H1 (cell line): ENCODE measurements at regions not wholly inside any gene's neighbourhood (a gene's known extent, or its start where the extent isn't known, plus 50 kb on each side); places are given as distances from the start of the nearest gene placed in this dataset.

Source experiments
- CTCF ChIA-PET: fragments of 300-600 bp; sonication (Branson Sonifier 250); formaldehyde crosslinking; loops from one replicate; lab custom pipeline; 2021; ENCODE audit not compliant: partially characterized antibody; lab: Charles Lee
- POLR2A ChIA-PET: fragments of 300-600 bp; sonication (Branson Sonifier 250); formaldehyde crosslinking; loops from one replicate; lab custom pipeline; 2021; ENCODE audit warnings: inconsistent platforms; ENCODE audit not compliant: partially characterized antibody; lab: Charles Lee
- DNase-seq, 2 experiments: peaks; one replicate each; pipeline versions ENCODE4 v3.0.0 to v3.0.0-alpha.2; 2010 to 2022; ENCODE audit warnings: low spot score in 2 of 2, low read depth in 1 of 2, mixed read lengths in 1 of 2
- FAIRE-seq: peaks from 2 replicates; lab custom pipeline; 2011; peaks lifted over from hg19 to GRCh38; lab: Jason Lieb, UNC
- H2AFZ ChIP-seq: 2 replicates; pipeline ENCODE4 v1.8.1; 2012; ENCODE audit warnings: low read length, inconsistent platforms
- H2AK5ac ChIP-seq: 2 replicates; pipeline ENCODE4 v1.6.1; 2013; ENCODE audit warnings: low read depth, low read length
- H2BK120ac ChIP-seq: replicated peaks from 2 replicates; pipeline ENCODE3; 2013; ENCODE audit warnings: low read depth, low read length, inconsistent platforms
- H2BK12ac ChIP-seq: 2 replicates; pipeline ENCODE4 v1.6.1; 2013; ENCODE audit warnings: low read depth, low read length
- H2BK15ac ChIP-seq: 2 replicates; pipeline ENCODE4 v1.6.1; 2013; ENCODE audit warnings: low read length
- H2BK20ac ChIP-seq: 2 replicates; pipeline ENCODE4 v1.6.1; 2013; ENCODE audit warnings: low read length
- H2BK5ac ChIP-seq: 2 replicates; pipeline ENCODE4 v1.6.1; 2013; ENCODE audit warnings: low read depth, low read length
- H3K14ac ChIP-seq: 2 replicates; pipeline ENCODE4 v1.6.1; 2013; ENCODE audit warnings: inconsistent platforms; ENCODE audit not compliant: insufficient read length
- H3K18ac ChIP-seq: 2 replicates; pipeline ENCODE4 v1.6.1; 2013; ENCODE audit warnings: low read length; ENCODE audit errors: extremely low read depth
- H3K23ac ChIP-seq: 2 replicates; pipeline ENCODE4 v1.6.1; 2013; ENCODE audit warnings: inconsistent platforms; ENCODE audit not compliant: insufficient read length
- H3K23me2 ChIP-seq: 2 replicates; pipeline ENCODE4 v1.6.1; 2013; ENCODE audit warnings: low read depth, low read length
- H3K27ac ChIP-seq: 2 replicates; pipeline ENCODE4 v1.6.1; 2011; ENCODE audit warnings: low read depth, low read length, inconsistent platforms
- H3K27me3 ChIP-seq, 4 experiments: replicated peaks in 1 of 4; 1 replicate in 1 of 4; 2 replicates in 3 of 4; pipeline versions ENCODE4 v1.6.1 to v1.8.1; 2011 to 2013; ENCODE audit warnings: low read length in 3 of 4, mild to moderate bottlenecking in 3 of 4, inconsistent platforms in 2 of 4, mixed read lengths in 2 of 4, moderate library complexity in 1 of 4; ENCODE audit not compliant: control insufficient read depth in 3 of 4, insufficient read depth in 3 of 4; ENCODE audit errors: extremely low read depth in 1 of 4
- H3K36me3 ChIP-seq, 4 experiments: 2 replicates each; pipeline versions ENCODE4 v1.6.1 to v1.8.1; 2011 to 2013; ENCODE audit warnings: mild to moderate bottlenecking in 4 of 4, low read length in 3 of 4, moderate library complexity in 2 of 4, control low read depth in 1 of 4, inconsistent platforms in 1 of 4; ENCODE audit not compliant: insufficient read depth in 4 of 4, control insufficient read depth in 2 of 4
- H3K4ac ChIP-seq: replicated peaks from 2 replicates; pipeline ENCODE3; 2013; ENCODE audit warnings: low read length, low read depth, mixed read lengths, inconsistent platforms; ENCODE audit not compliant: insufficient read length
- H3K4me1 ChIP-seq, 4 experiments: replicated peaks in 1 of 4; 1 replicate in 1 of 4; 2 replicates in 3 of 4; pipeline versions ENCODE4 v1.6.1 to v1.8.1; 2011 to 2013; ENCODE audit warnings: low read length in 3 of 4, inconsistent platforms in 2 of 4, mixed read lengths in 1 of 4; ENCODE audit not compliant: insufficient read depth in 4 of 4, control insufficient read depth in 3 of 4
- H3K4me2 ChIP-seq, 2 experiments: 2 replicates each; pipeline versions ENCODE4 v1.6.1 to v1.8.1; 2011 to 2013; ENCODE audit warnings: low read depth in 2 of 2, low read length in 2 of 2, control low read depth in 1 of 2, inconsistent platforms in 1 of 2, mild to moderate bottlenecking in 1 of 2; ENCODE audit not compliant: insufficient read depth in 1 of 2
- H3K4me3 ChIP-seq, 4 experiments: fragments of 200-600, 300-600 bp in 1 of 4; sonication (generic), shearing (Covaris generic), sonication (Bioruptor Twin) in 1 of 4; 2 replicates each; pipeline versions ENCODE4 v1.5.1 to v1.8.1; 2011 to 2016; ENCODE audit warnings: low read length in 4 of 4, low read depth in 3 of 4, control low read depth in 2 of 4, inconsistent platforms in 2 of 4, mild to moderate bottlenecking in 2 of 4, mixed read lengths in 1 of 4, moderate library complexity in 1 of 4; ENCODE audit not compliant: insufficient read depth in 2 of 4; ENCODE audit errors: extremely low read depth in 1 of 4
- H3K56ac ChIP-seq: replicated peaks from 2 replicates; pipeline ENCODE3; 2013; ENCODE audit warnings: low read depth, mild to moderate bottlenecking, mixed read lengths, low read length, inconsistent platforms; ENCODE audit not compliant: insufficient read length
- H3K79me1 ChIP-seq: 2 replicates; pipeline ENCODE4 v1.6.1; 2013; ENCODE audit warnings: low read depth, low read length, control low read depth
- H3K79me2 ChIP-seq, 2 experiments: 2 replicates each; pipeline versions ENCODE4 v1.6.1 to v1.8.1; 2012 to 2013; ENCODE audit warnings: low read length in 2 of 2, mild to moderate bottlenecking in 2 of 2, inconsistent platforms in 1 of 2; ENCODE audit not compliant: insufficient read depth in 2 of 2, control insufficient read depth in 1 of 2
- H3K9ac ChIP-seq, 4 experiments: replicated peaks in 1 of 4; 1 replicate in 1 of 4; 2 replicates in 3 of 4; pipeline versions ENCODE4 v1.6.1 to v1.8.1; 2011 to 2013; ENCODE audit warnings: low read depth in 3 of 4, low read length in 3 of 4, control low read depth in 2 of 4, mild to moderate bottlenecking in 2 of 4, moderate library complexity in 2 of 4, inconsistent platforms in 1 of 4; ENCODE audit errors: extremely low read depth in 1 of 4
- H3K9me3 ChIP-seq, 2 experiments: 2 replicates each; pipeline versions ENCODE4 v1.6.1 to v1.8.1; 2012 to 2013; ENCODE audit warnings: mild to moderate bottlenecking in 2 of 2, moderate library complexity in 2 of 2, control low read depth in 1 of 2, inconsistent platforms in 1 of 2, low read depth in 1 of 2, low read length in 1 of 2, mixed read lengths in 1 of 2; ENCODE audit not compliant: insufficient read depth in 2 of 2
- H4K20me1 ChIP-seq, 2 experiments: replicated peaks in 1 of 2; 2 replicates each; pipeline versions ENCODE3 to v1.8.1; 2011 to 2013; ENCODE audit warnings: inconsistent platforms in 2 of 2, low read length in 2 of 2, mild to moderate bottlenecking in 1 of 2; ENCODE audit not compliant: insufficient read depth in 2 of 2, control insufficient read depth in 1 of 2
- H4K5ac ChIP-seq: 2 replicates; pipeline ENCODE4 v1.6.1; 2013; ENCODE audit warnings: low read length, low read depth, mixed read lengths, inconsistent platforms; ENCODE audit not compliant: insufficient read length
- H4K8ac ChIP-seq: 2 replicates; pipeline ENCODE4 v1.8.0; 2013; ENCODE audit warnings: mild to moderate bottlenecking, moderate library complexity, low read length, inconsistent platforms; ENCODE audit not compliant: insufficient read depth; ENCODE audit errors: extremely low read depth
- H4K91ac ChIP-seq: replicated peaks from 2 replicates; pipeline ENCODE3; 2013; ENCODE audit warnings: low read length, mixed read lengths, inconsistent platforms; ENCODE audit not compliant: insufficient read length
- ATF2 ChIP-seq: IDR thresholded peaks from 2 replicates; pipeline ENCODE4 v1.6.1; 2012; ENCODE audit warnings: low read length, inconsistent platforms
- CBX8 ChIP-seq: fragments of 300-800, 300-1000 bp; sonication (generic); IDR thresholded peaks from 2 replicates; pipeline ENCODE4 v1.7.1; 2016; ENCODE audit warnings: low read depth, low read length, borderline replicate concordance
- E2F6 ChIP-seq: IDR thresholded peaks from 2 replicates; pipeline ENCODE4 v1.6.1; 2012; ENCODE audit warnings: inconsistent platforms
- EGR1 ChIP-seq: IDR thresholded peaks from 2 replicates; pipeline ENCODE4 v1.6.1; 2011; ENCODE audit warnings: low read depth, low read length, borderline replicate concordance
- GABPA ChIP-seq: IDR thresholded peaks from 2 replicates; pipeline ENCODE4 v1.6.1; 2011; ENCODE audit warnings: mild to moderate bottlenecking, low read length, moderate library complexity, borderline replicate concordance; ENCODE audit not compliant: insufficient read depth
- NRF1 ChIP-seq: IDR thresholded peaks from 2 replicates; pipeline ENCODE4 v1.6.1; 2011; ENCODE audit warnings: mild to moderate bottlenecking, low read depth, low read length, improper control_type of control experiment
- RNF2 ChIP-seq: fragments of 200-900, 300-1000 bp; sonication (generic); IDR thresholded peaks from 2 replicates; pipeline ENCODE4 v1.7.1; 2016; ENCODE audit warnings: borderline replicate concordance, low read depth, mild to moderate bottlenecking, antibody characterized with exemption, low read length; ENCODE audit not compliant: poor library complexity, severe bottlenecking; ENCODE audit errors: missing control alignments
- SAP30 ChIP-seq: fragments of 300-600 bp; sonication (generic); IDR thresholded peaks from 2 replicates; pipeline ENCODE4 v1.7.1; 2012; ENCODE audit warnings: low read length, moderate library complexity, mild to moderate bottlenecking, inconsistent platforms; ENCODE audit not compliant: insufficient read depth, insufficient replicate concordance
- SIN3A ChIP-seq, 2 experiments: IDR thresholded peaks in 1 of 2; conservative IDR thresholded peaks in 1 of 2; 2 replicates each; pipeline ENCODE4 v1.6.1; 2011 to 2012; ENCODE audit warnings: low read length in 2 of 2, improper control_type of control experiment in 1 of 2, low read depth in 1 of 2, mild to moderate bottlenecking in 1 of 2
- SP1 ChIP-seq: IDR thresholded peaks from 2 replicates; pipeline ENCODE4 v1.6.1; 2011; ENCODE audit warnings: low read depth, low read length
- WGBS, 2 experiments: shearing (Covaris generic) in 1 of 2; methylation state at CpG; one replicate each; pipeline versions ENCODE4 v1.1.6 to v1.1.7; 2013 to 2015; ENCODE audit warnings: low lambda C conversion rate in 2 of 2, mixed read lengths in 2 of 2, inconsistent platforms in 1 of 2, low coverage in 1 of 2, missing lambda C conversion rate in 1 of 2; ENCODE audit not compliant: insufficient replicate concordance in 2 of 2, insufficient coverage in 1 of 2, insufficient read length in 1 of 2; ENCODE audit errors: extremely low coverage in 1 of 2, missing lambda C conversion rate in 1 of 2; 5-methylcytosine and 5-hydroxymethylcytosine counted together

- no peaks in the 10 kb centered on the region for H3K79me1 ChIP-seq
- no peaks in the 10 kb centered on the region; a peak in 1 of 7 replicates for H3K4me1 ChIP-seq
- no peaks in the 10 kb centered on the region for H3K79me2 ChIP-seq
- no peak overlapping the region for H3K27ac ChIP-seq
- no peak overlapping the region for H3K4ac ChIP-seq
- ChIA-PET CTCF (interaction anchor here (0.7 to 1.1 kb wide), 6 partner anchors 8 to 459 kb away, joined by 3 to 4 read pairs (median 4); no protein-coding TSS in a partner anchor), POLR2A (no interaction called here)
- no peak overlapping the region for H2BK120ac ChIP-seq
- H4K8ac ChIP-seq: no peak overlapping the region
- H3K9ac ChIP-seq: no peak overlapping the region
- no peaks in the 10 kb centered on the region for H4K20me1 ChIP-seq
- H4K91ac ChIP-seq: no peak overlapping the region
- H3K56ac ChIP-seq: no peak overlapping the region
- H3K36me3 ChIP-seq: no peaks in the 10 kb centered on the region
- H2AK5ac ChIP-seq: no peak overlapping the region
- WGBS, 2 experiments: 93% methylated on average over 2 of the region's 2 CpGs; no CpG with 5 or more reads in 1 of the 2 experiments
- H3K23me2 ChIP-seq: no peaks in the 10 kb centered on the region
- no peak overlapping the region for H3K18ac ChIP-seq
- H2BK20ac ChIP-seq: no peak overlapping the region
- H3K14ac ChIP-seq: no peak overlapping the region
- DNase-seq (no peak), FAIRE-seq (no peak)
- H3K27me3 ChIP-seq: no peaks in the 10 kb centered on the region
- no peak overlapping the region for H2BK15ac ChIP-seq
- H3K4me3 ChIP-seq: no peak overlapping the region
- no peak overlapping the region for H3K4me2 ChIP-seq
- no peaks in the 10 kb centered on the region for H3K9me3 ChIP-seq
- no peak overlapping the region for H2BK12ac ChIP-seq
- H2BK5ac ChIP-seq: no peak overlapping the region
- no peak overlapping the region for H3K23ac ChIP-seq
- H2AFZ ChIP-seq: no peak overlapping the region
- H4K5ac ChIP-seq: no peak overlapping the region
- no peak for TF ChIP-seq RNF2
- no peak for TF ChIP-seq SIN3A (conservative IDR thresholded peaks at IDR 0.05 in 1 of 2, IDR thresholded peaks at IDR 0.05 in 1 of 2; ENCODE audit: low read depth in 1 of 2, low read length in 2 of 2)
- TF ChIP-seq NRF1: no peak
- TF ChIP-seq ATF2: no peak
- no peak for TF ChIP-seq E2F6
- TF ChIP-seq SP1: no peak
- no peak for TF ChIP-seq SAP30
- no peak for TF ChIP-seq EGR1
- no peak for TF ChIP-seq CBX8
- no peak for TF ChIP-seq GABPA
Measured at GRCh38 chr6:6784514-6785162, 196.1 kb downstream of the LY86 start.
